HG02623 (cell line): ENCODE measurements at regions not wholly inside any gene's neighbourhood (a gene's known extent, or its start where the extent isn't known, plus 50 kb on each side); places are given as distances from the start of the nearest gene placed in this dataset.
"Not testable (repeated sequence)": the region's sequence is repeated elsewhere in the genome, so short reads cannot be mapped to it uniquely, and the experiment has no call there.

ENCODE experiments used
- ATAC-seq: cut with Tn5 transposase; IDR thresholded peaks from one replicate; pipeline ENCODE4 v1.9.1; 2021; ENCODE audit warnings: moderate library complexity; ENCODE audit not compliant: unreplicated experiment

DNA sequence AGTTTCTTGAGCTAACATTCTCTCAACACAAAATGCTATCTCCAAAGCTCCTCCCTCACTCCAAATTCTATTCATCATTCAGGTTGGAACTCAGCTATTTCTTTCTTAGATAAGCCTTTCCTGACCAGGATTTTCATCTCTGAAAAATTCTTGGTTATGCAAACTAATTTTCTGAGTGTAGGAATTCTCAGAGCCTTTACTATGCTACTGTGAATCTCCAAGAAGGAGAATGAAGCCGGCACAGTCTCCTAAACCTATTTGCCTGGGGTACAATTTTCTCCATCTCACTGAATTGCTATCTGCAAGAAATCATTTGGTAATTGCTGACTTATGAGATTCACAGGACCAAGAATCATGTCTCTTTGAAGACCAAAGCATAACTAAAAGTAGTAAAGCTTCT is 325.9 kb upstream of the ESRRG start:
- ATAC-seq, result no peak

DNA sequence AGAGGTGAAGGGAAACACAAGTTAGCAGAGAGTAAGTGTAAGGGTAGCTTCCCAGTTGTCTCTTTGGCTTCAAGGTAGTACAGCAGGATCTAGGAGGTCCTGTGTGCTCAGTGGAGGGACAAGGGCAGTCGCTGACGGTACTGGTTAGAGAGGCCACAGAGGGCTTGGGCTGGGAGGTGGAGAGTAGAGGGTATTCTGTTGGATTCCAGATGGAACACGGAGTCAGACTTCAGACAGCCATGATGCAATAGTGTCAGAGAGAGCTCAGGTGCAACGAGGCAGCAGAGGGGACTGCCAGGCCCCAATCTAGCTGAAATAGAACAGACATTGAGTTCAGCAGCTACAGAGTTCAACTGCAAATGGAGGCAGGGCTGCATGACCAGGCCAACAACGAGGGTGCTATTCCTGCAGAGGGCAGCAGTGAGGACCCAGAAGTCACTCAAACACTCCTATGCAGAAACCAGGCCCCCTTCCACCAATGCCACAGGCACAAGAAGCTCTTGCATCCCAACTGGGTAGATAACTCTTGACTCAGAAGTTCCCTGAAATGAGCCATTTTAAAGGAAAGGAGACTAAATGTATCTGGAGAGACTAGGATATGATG is 325.0 kb upstream of the ESRRG start:
- peak; percentile 67 for ATAC-seq

DNA sequence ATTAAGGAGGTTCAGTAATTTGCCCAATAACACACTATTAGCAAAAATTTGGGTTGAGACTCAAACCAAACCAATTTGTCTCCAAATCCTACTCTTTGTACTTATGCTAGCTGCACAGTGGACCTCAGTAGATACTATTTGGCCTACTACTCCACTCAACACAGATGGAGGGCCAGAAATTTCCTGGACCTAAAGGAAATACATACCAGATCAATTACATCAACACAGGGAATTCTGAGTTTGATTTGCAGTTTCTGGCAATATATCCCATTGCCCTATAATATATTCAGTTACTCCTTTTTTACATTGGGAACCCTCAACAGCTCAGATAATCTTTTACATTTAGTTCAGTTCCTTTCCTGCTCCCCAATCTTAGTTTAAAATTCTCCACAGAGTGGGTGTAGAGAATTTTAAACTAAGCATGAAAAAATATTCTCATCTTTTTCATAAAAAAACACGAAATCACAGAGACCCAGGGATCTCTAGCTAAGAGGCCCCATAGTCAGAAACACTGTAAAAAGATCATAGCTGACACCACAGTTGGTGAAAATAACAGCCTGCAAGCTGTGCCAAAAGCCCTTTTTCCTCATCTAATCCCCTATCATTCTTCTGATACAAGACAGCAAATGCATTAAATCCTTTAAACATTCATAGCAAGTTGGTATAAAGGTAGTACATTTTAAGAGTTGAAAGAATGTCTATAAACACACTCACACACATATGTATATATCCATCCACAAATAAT is 317.7 kb upstream of the ESRRG start:
- ATAC-seq, result no peak

DNA sequence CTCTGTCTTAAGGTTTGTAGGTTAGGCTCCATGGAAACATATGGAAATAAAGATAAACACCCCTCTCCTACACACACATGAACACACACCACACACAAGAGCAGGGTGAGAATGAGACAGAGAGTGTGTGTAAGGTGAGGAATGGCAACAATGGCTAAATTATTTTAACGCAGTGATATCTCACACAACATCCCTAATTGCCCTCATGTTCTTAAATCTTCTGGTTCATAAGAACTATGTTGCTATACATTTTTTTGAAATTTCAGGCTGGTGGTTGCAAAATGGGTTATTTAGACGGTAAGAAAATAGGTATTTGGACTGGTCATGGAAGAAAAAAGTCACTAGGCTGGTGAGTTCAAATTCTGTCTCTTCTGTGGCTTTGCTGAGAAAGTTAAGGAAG is 316.7 kb upstream of the ESRRG start:
- ATAC-seq, result no peak

DNA sequence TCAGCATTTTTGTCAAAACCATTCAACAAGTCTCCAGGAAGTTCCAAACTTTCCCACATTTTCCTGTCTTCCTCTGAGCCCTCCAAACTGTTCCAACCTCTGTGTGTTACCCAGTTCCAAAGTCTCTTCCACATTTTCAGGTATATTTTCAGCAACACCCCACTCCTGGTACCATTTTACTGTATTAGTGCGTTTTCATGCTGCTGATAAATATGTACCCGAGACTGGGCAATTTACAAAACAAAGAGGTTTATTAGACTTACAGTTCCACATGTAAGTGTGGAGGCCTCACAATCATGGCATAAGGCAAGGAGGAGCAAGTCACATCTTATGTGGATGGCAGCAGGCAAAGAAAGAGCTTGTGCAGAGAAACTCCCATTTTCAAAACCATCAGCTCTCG is 315.9 kb upstream of the ESRRG start:
- ATAC-seq, result not testable (repeated sequence)

DNA sequence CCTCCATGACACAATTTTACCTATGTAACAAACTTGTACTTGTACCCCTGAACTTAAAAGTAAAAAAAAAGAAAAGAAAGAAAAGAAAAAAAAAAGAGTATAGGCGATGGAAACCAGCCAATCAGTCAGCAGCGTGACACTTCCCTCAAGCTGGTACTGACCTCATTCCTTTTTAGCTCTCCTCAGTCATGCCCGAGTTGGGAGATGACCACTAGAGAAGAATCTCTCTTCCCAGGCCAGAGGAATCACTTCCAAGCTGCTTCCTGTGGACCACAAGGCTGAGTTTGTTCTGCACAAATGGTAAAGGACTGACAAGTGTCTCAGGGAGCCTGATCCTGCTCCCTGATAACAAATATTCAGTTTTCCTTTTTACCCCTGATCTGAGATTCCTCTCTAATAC is 313.5 kb upstream of the ESRRG start:
- no peak for ATAC-seq

DNA sequence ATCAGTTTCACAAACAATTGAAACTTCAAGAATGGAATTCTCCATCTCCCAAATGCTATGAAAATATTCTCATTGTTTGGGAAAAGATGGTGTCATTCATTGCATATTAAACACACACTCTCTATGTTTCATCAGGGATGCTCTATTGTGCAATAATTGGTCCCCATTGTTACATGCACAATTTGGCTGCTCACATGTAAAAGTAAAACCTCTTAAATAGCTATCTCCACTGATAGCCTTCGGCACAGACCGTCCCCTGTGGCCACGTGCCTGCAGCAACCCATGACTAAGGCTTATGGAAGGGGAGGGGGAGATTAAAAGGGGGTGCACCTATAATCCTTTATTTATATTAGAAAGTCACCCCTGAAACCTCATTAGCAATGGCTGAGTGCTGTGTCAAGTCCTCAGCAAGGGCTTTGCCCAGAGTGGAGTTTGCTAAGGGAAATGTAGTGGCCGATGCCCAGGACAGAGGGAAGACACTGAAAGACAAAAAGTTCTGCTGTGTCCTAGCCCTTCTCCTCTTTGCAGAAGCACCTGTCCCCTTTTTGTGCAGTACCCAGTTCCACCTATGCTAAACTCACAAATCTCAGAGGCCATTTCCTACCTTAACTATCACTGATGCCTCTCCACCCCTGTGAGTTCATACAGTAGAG is 309.6 kb upstream of the ESRRG start:
- ATAC-seq, result no peak

DNA sequence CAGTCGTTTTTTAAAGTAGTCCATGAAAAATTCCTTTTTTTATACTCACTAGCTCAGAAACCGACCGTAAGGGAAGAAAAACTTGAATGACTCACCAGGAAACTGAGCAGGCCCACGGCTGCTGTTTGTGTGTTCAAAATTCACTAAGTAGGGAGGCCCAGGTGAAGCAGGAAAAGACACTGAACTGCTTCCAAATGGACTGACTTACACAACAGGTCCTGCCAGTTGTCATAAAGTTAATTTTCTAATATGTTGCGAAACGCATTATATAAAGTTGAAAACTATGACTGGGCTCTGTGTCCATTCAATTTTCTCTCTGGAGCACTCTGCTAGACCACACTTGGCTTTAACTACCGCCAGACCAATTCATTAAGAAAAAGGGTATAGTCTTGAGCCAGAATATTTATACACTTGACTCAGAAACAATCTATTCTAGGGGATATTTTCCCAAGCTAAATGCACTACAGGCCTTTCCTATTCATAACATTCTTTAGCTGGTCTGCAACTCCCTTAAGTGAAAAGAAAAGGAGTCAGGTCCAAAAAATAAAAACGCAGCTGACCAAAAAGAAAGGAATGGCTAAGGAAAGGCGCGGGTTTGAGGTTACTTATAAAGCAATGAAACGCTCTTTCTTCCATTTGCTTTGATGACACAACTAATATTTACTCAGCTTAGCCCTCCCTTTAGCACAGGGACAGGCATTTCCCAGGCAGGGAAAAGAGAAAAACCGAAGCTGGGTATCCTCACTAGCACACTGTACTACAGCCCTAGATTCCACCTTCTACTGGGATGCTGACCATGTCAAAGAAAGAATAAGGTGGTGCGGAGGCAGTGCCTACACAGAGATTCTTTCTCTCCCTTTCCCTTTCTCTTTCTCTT is 306.3 kb upstream of the ESRRG start:
- no peak for ATAC-seq

DNA sequence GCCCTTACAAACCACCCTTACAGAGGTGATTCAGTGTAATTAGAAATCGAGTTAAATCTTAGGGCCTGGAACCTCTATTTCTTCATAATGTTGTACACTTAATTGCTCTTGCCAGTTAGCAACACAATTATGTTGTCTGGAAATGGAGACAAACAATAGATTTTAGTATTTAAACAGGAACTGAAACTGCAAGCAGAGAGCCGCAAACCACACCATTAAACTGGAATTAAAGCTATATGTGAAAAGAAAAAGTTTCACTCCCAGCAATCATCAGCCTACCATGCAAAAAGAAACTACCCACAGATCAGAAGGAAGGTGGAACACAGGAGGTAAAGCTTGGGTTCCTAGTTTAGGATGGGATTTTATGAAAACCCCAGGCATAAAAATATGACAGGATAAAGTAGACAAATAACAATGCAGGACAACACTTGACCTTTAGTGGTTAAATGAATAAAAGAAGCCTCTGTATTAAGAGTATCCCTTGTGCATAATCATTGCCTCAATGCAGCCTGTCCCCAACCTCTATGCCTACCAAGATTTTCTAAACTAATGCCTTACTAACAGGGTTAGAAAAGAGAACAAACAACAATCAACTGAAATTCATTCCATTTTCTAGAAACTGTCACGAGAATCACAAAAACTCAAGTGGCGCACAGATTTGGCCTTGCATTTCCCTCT is 304.3 kb upstream of the ESRRG start:
- peak; percentile 89 for ATAC-seq

DNA sequence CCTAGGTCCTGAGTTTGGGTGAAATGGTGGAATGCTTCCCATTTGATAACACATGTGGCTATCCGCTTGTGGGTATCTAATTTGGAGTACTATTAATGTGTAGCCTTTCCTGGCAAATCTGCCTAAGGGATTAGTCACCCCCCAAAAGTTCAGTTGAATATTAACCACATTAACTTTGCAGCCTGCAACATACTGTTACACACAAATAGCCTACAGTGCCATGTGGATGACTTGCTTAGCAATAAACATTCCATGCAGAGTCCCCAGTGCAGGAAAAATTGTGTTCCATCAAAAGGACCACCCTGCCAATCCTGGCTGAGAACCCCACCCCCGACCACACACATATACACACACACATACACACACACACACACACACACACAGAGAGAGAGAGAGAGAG is 303.3 kb upstream of the ESRRG start:
- ATAC-seq, result no peak

DNA sequence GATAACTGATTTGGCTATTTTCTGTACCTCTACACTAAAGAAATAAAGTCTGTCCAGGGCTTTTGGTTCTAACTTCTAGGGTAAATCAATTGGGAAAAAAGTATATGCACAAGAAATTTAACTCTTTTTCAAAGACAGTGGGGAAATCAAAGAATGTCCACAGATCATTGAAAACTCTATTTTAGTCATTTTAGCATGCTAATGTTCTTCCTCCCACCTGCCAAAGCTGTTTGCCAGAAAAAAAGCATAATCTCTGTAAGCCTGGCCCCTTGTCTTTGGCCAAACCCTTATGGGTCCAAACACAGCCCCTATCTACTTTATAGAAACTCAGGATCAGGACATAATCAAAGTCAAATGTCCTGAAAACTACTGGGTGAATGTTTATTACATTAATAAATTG is 302.2 kb upstream of the ESRRG start:
- ATAC-seq, result no peak

DNA sequence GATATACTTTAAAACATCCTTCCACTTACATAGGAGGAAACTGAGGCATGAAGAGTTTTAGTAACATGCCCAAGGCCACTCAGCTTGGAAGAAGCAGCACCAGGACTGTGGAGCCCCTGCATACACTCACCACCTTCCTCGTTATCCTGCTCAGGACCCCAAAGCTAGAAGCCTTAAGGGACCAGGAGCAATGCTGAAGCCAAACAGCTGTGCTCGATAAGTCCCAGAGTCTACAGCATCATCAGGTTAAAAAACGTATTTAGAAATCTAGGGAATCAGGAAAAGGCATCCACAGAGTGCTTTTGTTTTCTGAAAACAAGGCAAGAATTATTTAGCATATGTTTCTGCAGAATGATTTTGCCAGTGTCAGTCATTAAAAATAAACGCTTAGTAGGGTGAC is 301.7 kb upstream of the ESRRG start:
- ATAC-seq, result no peak

DNA sequence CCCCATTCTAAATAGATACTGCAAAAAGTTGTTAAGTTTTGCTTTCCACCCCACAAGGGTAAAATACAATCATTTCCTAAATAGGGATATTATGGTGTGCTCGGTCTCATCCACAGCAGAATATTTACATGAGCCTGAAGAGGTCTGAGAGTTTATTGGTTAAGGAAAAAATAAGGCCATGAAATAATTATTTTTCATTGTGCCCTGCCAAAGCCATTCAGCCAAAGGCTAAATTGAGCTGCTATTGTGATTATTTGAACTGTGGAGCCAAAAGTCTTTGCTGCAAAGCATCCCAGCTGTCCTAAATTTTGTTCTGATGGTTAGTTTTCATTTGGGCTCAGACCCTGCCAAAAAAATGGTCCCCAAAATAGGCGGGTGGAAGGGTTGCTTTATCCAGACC is 298.7 kb upstream of the ESRRG start:
- no peak for ATAC-seq

DNA sequence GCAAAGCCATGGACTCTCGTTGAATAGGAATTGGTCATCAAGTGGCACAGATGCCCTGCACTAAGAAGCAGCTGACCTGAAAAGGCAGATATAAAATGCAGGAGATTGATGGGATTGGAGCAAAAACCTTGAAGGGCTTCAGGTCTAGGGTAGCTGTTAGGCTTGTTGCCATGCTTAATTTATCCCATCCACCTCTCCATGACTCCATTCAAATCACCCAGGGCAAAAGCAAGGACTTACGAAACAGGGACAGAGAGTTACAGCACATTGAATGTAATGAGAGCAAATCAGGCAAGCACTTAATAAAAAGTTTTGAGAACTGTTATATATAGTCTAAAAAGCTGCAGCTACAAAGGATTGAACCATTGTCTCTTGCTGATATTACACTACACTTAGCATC is 298.2 kb upstream of the ESRRG start:
- no peak for ATAC-seq

DNA sequence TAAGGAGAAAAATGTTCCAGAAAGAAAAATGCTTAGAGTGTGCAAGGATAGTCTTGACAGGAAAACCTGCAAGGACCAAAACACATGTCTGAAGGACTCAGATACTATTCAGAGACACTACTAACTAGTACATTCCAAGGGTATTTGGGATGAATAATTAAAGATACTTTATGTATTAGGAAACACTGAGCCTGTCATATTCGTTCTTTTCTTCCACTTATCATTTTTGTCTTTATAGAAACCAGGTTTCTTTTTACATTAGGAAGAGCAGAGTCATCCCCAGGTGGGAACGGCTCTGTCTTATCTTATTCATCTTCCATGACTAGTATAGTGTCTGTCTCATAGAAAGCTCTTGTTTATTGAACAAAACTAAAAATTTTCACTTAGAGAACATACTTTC is 296.2 kb upstream of the ESRRG start:
- no peak for ATAC-seq

DNA sequence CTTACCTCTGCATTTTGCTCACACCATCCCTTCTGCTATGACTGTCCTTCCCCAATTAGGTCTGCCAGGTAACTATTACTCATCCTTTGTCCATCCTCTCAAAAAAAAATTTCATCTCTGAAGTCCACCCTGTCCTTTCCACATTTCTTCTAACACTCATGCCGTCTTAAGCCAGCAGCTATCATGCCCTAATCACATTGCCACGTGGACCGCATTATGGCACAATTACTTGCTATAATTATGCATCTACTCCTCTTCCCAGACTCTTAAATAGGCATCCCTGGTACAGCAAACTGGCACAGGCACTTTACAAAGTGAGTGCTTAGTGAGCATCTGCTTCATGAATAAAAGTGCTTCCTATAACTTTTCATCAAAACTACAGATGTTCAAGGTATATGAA is 295.4 kb upstream of the ESRRG start:
- no peak for ATAC-seq

DNA sequence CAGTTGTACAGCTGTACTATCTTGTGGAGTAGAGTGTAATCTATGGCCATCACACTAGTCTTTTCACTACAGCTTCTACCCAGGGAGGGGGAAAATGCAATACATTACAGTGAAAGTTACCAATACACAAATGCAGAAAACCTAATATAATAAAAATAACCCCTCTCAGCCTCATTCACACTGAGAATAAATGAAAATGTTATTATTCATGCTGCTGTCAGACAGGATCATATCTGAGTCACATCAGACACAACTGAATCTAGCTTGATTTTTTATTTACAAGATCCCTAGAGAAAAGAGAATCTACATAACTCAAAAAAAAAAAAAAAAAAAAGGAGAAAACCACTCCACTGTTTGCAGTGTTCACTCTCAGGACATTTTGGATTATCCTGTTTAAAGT is 293.9 kb upstream of the ESRRG start:
- ATAC-seq, result no peak

DNA sequence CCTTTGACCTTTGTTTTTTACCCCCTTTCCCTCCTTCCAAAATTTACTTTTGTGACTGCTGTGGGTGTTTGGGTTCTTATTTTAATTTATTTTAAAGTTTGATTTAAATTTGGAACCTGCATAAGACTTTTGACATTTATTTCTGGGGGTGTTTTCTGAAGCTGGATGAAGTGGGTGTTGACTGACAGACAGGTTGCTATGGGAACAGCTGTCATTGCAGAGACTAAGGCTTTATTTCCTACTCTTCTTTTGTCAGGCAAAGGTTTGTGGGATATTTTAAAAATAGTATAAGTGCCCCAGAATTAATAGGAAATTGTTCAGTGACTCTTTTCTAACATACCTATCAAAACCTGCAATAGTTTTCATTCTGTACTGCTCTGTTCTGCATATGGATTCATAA is 290.8 kb upstream of the ESRRG start:
- no peak for ATAC-seq

DNA sequence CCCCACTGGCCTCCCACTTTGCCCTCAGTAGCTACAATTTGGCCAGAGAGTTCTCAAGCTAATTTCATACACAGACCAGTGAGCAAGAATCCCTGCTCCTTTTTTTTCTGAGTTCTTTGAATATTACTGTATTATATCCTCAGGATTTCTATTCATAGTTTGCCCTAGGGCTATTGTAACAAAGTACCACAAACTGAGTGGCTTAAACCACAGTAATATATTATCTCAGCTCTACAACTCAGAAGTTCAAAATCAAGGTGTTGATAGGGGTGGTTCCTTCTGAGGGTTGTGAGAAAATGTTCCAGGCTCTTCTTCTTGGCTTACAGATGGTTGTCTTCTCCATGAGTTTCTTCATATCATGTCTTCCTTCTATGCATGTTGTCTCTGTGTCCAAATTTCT is 289.4 kb upstream of the ESRRG start:
- no peak for ATAC-seq

DNA sequence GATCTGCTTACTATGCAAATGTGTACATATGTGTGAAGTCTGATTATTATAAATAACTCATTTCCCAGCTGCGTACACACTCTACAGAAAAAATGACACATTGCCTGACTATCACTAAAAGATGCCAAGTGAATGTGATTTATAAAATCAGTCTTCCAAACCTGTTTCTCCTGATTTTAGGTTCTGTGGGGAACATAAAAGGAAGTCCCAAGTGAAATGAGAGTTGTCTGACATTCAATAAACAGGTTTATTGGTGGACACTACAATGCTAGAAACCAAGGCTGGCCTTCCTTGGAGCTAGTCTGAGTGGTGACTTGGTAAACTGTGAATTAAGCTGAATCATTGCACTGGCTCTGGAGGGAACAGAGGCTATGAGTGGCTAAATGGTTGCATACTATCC is 287.9 kb upstream of the ESRRG start:
- ATAC-seq, result no peak

DNA sequence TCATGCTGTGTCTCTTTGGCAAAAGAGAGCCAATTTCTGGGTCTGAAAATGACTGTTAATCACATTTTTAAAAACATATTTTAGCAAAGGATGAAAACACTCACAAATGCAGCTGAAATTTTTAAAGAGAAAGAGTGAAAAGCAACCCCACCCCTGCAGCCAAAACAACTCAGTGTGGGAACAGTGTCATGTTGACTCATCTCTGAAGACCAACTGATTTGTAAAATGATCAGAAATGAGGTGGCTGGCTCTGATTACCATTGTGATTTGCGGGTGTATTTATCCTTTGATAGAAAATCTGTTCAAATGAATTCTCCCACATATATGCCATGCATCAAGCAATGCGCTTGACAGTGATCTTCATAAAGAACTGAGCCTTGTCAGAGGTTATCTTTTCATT is 287.0 kb upstream of the ESRRG start:
- ATAC-seq, result no peak
